Trophoblast cell (in vitro differentiated cells and primary cell): ENCODE measurements at regions not wholly inside any gene's neighbourhood (a gene's known extent, or its start where the extent isn't known, plus 50 kb on each side); places are given as distances from the start of the nearest gene placed in this dataset.

Experiments
- DNase-seq, 2 donors: peaks; one replicate each; pipeline ENCODE4 v3.0.0-alpha.2; 2016
- H2AFZ ChIP-seq: 2 replicates; pipeline ENCODE4 v1.6.1; 2013; ENCODE audit warnings: low read length, moderate library complexity, mild to moderate bottlenecking; ENCODE audit not compliant: insufficient read depth, poor library complexity
- H2AK5ac ChIP-seq: 2 replicates; pipeline ENCODE4 v1.6.1; 2013; ENCODE audit warnings: mild to moderate bottlenecking, low read length
- H2BK120ac ChIP-seq: 2 replicates; pipeline ENCODE4 v1.6.1; 2013; ENCODE audit warnings: low read length, mild to moderate bottlenecking, moderate library complexity; ENCODE audit not compliant: insufficient read depth, poor library complexity
- H2BK12ac ChIP-seq: 2 replicates; pipeline ENCODE4 v1.6.1; 2013; ENCODE audit warnings: mild to moderate bottlenecking, low read length, moderate library complexity
- H2BK5ac ChIP-seq: 2 replicates; pipeline ENCODE4 v1.6.1; 2013; ENCODE audit warnings: low read length, low read depth, moderate library complexity, mild to moderate bottlenecking; ENCODE audit not compliant: poor library complexity
- H3K14ac ChIP-seq: 2 replicates; pipeline ENCODE4 v1.6.1; 2013; ENCODE audit warnings: mild to moderate bottlenecking, low read length
- H3K18ac ChIP-seq: 2 replicates; pipeline ENCODE4 v1.6.1; 2013; ENCODE audit warnings: mild to moderate bottlenecking, low read length
- H3K23ac ChIP-seq: 2 replicates; pipeline ENCODE4 v1.6.1; 2013; ENCODE audit warnings: low read length
- H3K27ac ChIP-seq: 2 replicates; pipeline ENCODE4 v1.5.1; 2013; ENCODE audit warnings: low read depth, mild to moderate bottlenecking, inconsistent platforms, low read length, moderate library complexity
- H3K27me3 ChIP-seq: 2 replicates; pipeline ENCODE4 v1.6.1; 2013; ENCODE audit warnings: inconsistent platforms, mild to moderate bottlenecking, low read length, moderate library complexity; ENCODE audit not compliant: insufficient read depth
- H3K36me3 ChIP-seq, 2 experiments: 1 replicate in 1 of 2; 2 replicates in 1 of 2; pipeline ENCODE4 v1.6.1; 2013; ENCODE audit warnings: low read length in 2 of 2, mild to moderate bottlenecking in 2 of 2, moderate library complexity in 1 of 2; ENCODE audit not compliant: insufficient read depth in 2 of 2, control insufficient read depth in 1 of 2
- H3K4ac ChIP-seq: 2 replicates; pipeline ENCODE4 v1.6.1; 2013; ENCODE audit warnings: low read depth, mild to moderate bottlenecking, low read length, moderate library complexity
- H3K4me1 ChIP-seq, 2 experiments: 1 replicate in 1 of 2; 2 replicates in 1 of 2; pipeline ENCODE4 v1.6.1; 2013; ENCODE audit warnings: low read length in 2 of 2, mild to moderate bottlenecking in 2 of 2, moderate library complexity in 1 of 2; ENCODE audit not compliant: insufficient read depth in 2 of 2, control insufficient read depth in 1 of 2
- H3K4me2 ChIP-seq: 2 replicates; pipeline ENCODE4 v1.6.1; 2013; ENCODE audit warnings: inconsistent platforms, mild to moderate bottlenecking, low read length, moderate library complexity
- H3K4me3 ChIP-seq: 2 replicates; pipeline ENCODE4 v1.5.1; 2013; ENCODE audit warnings: mild to moderate bottlenecking, low read depth, low read length, inconsistent platforms
- H3K79me1 ChIP-seq: one replicate; pipeline ENCODE4 v1.6.1; 2013; ENCODE audit warnings: low read length
- H3K79me2 ChIP-seq: 2 replicates; pipeline ENCODE4 v1.6.1; 2013; ENCODE audit warnings: low read length, mild to moderate bottlenecking; ENCODE audit not compliant: control insufficient read depth, insufficient read depth, poor library complexity
- H3K9ac ChIP-seq: 2 replicates; pipeline ENCODE4 v1.6.1; 2013; ENCODE audit warnings: mild to moderate bottlenecking, low read length
- H3K9me3 ChIP-seq: 2 replicates; pipeline ENCODE4 v1.6.1; 2013; ENCODE audit warnings: low read depth, mild to moderate bottlenecking, control low read depth, inconsistent platforms, low read length; ENCODE audit not compliant: insufficient read depth
- H4K12ac ChIP-seq: 2 replicates; pipeline ENCODE4 v1.6.1; 2013; ENCODE audit warnings: low read depth, mild to moderate bottlenecking, low read length, moderate library complexity
- H4K8ac ChIP-seq: 2 replicates; pipeline ENCODE4 v1.6.1; 2013; ENCODE audit warnings: low read depth, mild to moderate bottlenecking, low read length, moderate library complexity
- H4K91ac ChIP-seq: one replicate; pipeline ENCODE4 v1.6.1; 2013; ENCODE audit warnings: low read depth, mild to moderate bottlenecking, low read length, moderate library complexity
- WGBS: extraction: QIAGEN DNeasy Blood & Tissue Kit; methylation state at CpG from one replicate; pipeline ENCODE4 v1.1.7; 2013; ENCODE audit warnings: missing lambda C conversion rate; ENCODE audit not compliant: insufficient read length, insufficient coverage; ENCODE audit errors: extremely low coverage; 5-methylcytosine and 5-hydroxymethylcytosine counted together

- Histone ChIP-seq H2AFZ (no peak overlapping the region), H4K8ac (no peak overlapping the region), H2BK12ac (no peak overlapping the region), H3K4me1 (no peaks in the 10 kb centered on the region), H3K4me2 (no peak overlapping the region), H2BK120ac (no peak overlapping the region), H3K9me3 (no peaks in the 10 kb centered on the region), H3K27me3 (no peaks in the 10 kb centered on the region), H4K12ac (no peak overlapping the region), H3K14ac (no peak overlapping the region), H2BK5ac (no peak overlapping the region), H3K27ac (no peak overlapping the region), H3K18ac (no peak overlapping the region), H3K79me2 (no peaks in the 10 kb centered on the region), H4K91ac (no peak overlapping the region), H3K4me3 (no peak overlapping the region), H3K4ac (no peak overlapping the region), H3K79me1 (no peaks in the 10 kb centered on the region), H2AK5ac (no peak overlapping the region), H3K9ac (no peak overlapping the region), H3K23ac (no peak overlapping the region), H3K36me3 (no peaks in the 10 kb centered on the region)
- WGBS, result no CpG with 5 or more reads among the region's 5 CpGs
- no peak for DNase-seq
Observed at GRCh38 chr12:9367828-9368227, 159.6 kb upstream of the PZP start.

- H4K91ac ChIP-seq, result no peak overlapping the region
Observed at GRCh38 chr12:9367201-9367600, 159.0 kb upstream of the PZP start.

DNA sequence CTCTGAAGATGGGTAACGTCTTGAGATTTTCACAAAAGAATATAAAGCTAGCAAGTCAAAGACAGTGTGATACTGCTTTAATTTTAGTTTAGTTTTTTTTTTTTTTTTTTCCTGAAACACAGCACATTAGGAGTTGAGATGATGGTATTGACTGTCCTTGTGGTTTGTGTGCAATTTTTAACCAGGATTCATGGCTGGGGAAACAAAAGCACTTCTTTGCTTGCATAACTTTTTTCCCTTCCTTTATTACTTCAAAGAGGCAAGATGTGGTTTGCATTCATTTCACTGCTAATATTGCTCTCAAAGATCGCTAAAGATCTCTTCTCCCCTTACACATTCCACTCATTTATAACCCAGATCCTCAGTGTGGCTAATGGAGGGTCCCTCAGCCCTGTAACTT lies 157.1 kb upstream of the PZP start:
- Histone ChIP-seq H4K12ac (no peak overlapping the region), H3K79me2 (no peaks in the 10 kb centered on the region), H2BK12ac (no peak overlapping the region), H3K14ac (no peak overlapping the region), H3K4ac (no peak overlapping the region), H2AK5ac (no peak overlapping the region), H3K79me1 (no peaks in the 10 kb centered on the region), H3K9ac (no peak overlapping the region), H3K4me1 (no peaks in the 10 kb centered on the region), H3K27ac (no peak overlapping the region), H2BK5ac (no peak overlapping the region), H3K36me3 (no peaks in the 10 kb centered on the region), H3K27me3 (no peaks in the 10 kb centered on the region), H3K4me3 (no peak overlapping the region), H3K18ac (no peak overlapping the region), H3K9me3 (no peaks in the 10 kb centered on the region), H3K4me2 (no peak overlapping the region), H4K8ac (no peak overlapping the region), H4K91ac (no peak overlapping the region), H2BK120ac (no peak overlapping the region), H2AFZ (no peak overlapping the region), H3K23ac (no peak overlapping the region)
- 100% methylated on average over 1 of the region's 2 CpGs for WGBS
- no peak for DNase-seq

More at GRCh38 chr12:9367201-9367600, 159.0 kb upstream of the PZP start:
- H2BK12ac ChIP-seq, result no peak overlapping the region
- no peak overlapping the region for H2BK5ac ChIP-seq
- H3K18ac ChIP-seq, result no peak overlapping the region
- no peak overlapping the region for H3K27ac ChIP-seq
- H3K4me2 ChIP-seq, result no peak overlapping the region
- H3K79me1 ChIP-seq, result no peaks in the 10 kb centered on the region
- no peak overlapping the region for H3K9ac ChIP-seq
- WGBS, result no CpG with 5 or more reads among the region's 4 CpGs
- no peak overlapping the region for H3K4me3 ChIP-seq
- no peak overlapping the region for H2BK120ac ChIP-seq
- no peak overlapping the region for H2AK5ac ChIP-seq
- no peak for DNase-seq
- H3K4me1 ChIP-seq, result no peaks in the 10 kb centered on the region
- no peak overlapping the region for H4K12ac ChIP-seq
- no peak overlapping the region for H3K23ac ChIP-seq
- no peaks in the 10 kb centered on the region for H3K27me3 ChIP-seq
- H3K4ac ChIP-seq, result no peak overlapping the region
- no peaks in the 10 kb centered on the region for H3K79me2 ChIP-seq
- no peaks in the 10 kb centered on the region for H3K36me3 ChIP-seq
- H3K9me3 ChIP-seq, result no peaks in the 10 kb centered on the region
- H3K14ac ChIP-seq, result no peak overlapping the region
- no peak overlapping the region for H2AFZ ChIP-seq
- H4K8ac ChIP-seq, result no peak overlapping the region

DNA sequence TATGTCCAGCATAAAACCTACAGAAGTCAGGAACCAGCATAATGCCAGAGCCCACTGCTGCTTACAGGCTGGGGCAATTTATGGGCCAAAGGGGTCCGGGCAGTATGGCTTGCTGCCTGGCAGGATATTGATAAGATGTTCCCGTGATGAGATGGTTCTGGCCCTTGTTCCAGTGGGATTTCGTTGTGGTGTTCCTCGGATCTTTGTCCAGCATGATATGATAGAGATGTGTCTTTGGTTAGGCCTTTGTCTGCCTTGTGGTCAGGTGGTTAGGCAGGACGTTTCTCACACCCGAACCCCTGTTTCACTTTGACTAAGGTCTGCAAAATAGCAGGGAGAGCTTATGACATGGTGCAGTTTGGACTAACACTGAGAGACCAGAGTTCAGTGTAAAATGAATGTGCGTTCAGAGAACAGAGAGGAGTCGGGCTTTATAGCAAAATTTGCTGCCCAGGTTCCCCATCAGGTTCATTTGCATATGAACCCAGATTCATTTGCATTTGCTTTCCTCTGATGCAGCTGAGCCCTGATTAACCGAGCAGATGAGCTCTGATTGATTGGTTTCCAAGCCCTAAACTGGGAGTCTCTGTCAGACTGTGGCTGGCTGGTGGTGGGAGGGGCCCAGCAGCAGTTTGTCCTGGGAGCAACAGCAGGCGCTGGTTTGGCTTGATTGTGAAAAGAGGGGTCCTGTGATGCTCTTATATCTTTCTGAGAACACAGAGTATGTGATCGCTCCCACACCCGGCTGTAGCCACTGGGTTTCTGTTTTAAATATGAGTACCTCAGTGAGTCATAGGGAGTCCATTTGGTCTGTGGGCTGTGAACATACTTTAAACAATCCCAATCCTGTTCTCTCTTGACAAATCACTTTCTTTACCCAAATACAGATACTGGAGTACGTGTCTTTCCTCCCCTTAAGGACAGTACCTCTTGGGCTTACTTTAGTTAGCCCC lies 156.3 kb upstream of the PZP start:
- H3K4ac ChIP-seq, result no peak overlapping the region
- H4K8ac ChIP-seq, result no peak overlapping the region
- no peaks in the 10 kb centered on the region for H3K79me2 ChIP-seq
- no peaks in the 10 kb centered on the region for H3K9me3 ChIP-seq
- no peak overlapping the region for H4K91ac ChIP-seq
- no peak overlapping the region for H2BK5ac ChIP-seq
- no peak overlapping the region for H3K9ac ChIP-seq
- DNase-seq, result no peak
- H3K27me3 ChIP-seq, result no peaks in the 10 kb centered on the region
- no peak overlapping the region for H3K14ac ChIP-seq
- H3K23ac ChIP-seq, result no peak overlapping the region
- no peaks in the 10 kb centered on the region for H3K36me3 ChIP-seq
- no CpG with 5 or more reads among the region's 13 CpGs for WGBS
- no peak overlapping the region for H2BK12ac ChIP-seq
- H2AK5ac ChIP-seq, result no peak overlapping the region
- no peak overlapping the region for H3K18ac ChIP-seq
- H2AFZ ChIP-seq, result no peak overlapping the region
- no peak overlapping the region for H3K4me2 ChIP-seq
- H4K12ac ChIP-seq, result no peak overlapping the region
- H3K4me1 ChIP-seq, result no peaks in the 10 kb centered on the region
- no peak overlapping the region for H3K4me3 ChIP-seq
- no peak overlapping the region for H2BK120ac ChIP-seq
- no peak overlapping the region for H3K27ac ChIP-seq
- no peaks in the 10 kb centered on the region for H3K79me1 ChIP-seq
